Small intestine (tissue), 7 donors: ENCODE measurements at regions not wholly inside any gene's neighbourhood (a gene's known extent, or its start where the extent isn't known, plus 50 kb on each side); places are given as distances from the start of the nearest gene placed in this dataset.

ENCODE experiments used
- DNase-seq, 2 donors: peaks; one replicate each; pipeline versions ENCODE4 v3.0.0 to v3.0.0-alpha.2; 2013
- FAIRE-seq: peaks from 2 replicates; lab custom pipeline; 2012; peaks lifted over from hg19 to GRCh38; lab: Jason Lieb, UNC
- H3K27ac ChIP-seq, 3 donors: one replicate each; pipeline ENCODE4 v1.5.1; 2013; ENCODE audit warnings: low read length in 2 of 3, mild to moderate bottlenecking in 2 of 3, control low read depth in 1 of 3, inconsistent platforms in 1 of 3, low read depth in 1 of 3, moderate library complexity in 1 of 3
- H3K27me3 ChIP-seq, 3 donors: one replicate each; pipeline ENCODE4 v1.6.1; 2013; ENCODE audit warnings: low read length in 3 of 3, inconsistent platforms in 1 of 3; ENCODE audit not compliant: control insufficient read depth in 3 of 3, insufficient read depth in 3 of 3
- H3K36me3 ChIP-seq, 3 donors: one replicate each; pipeline ENCODE4 v1.6.1; 2013; ENCODE audit warnings: low read length in 3 of 3, inconsistent platforms in 1 of 3, low read depth in 1 of 3, mild to moderate bottlenecking in 1 of 3, moderate library complexity in 1 of 3; ENCODE audit not compliant: control insufficient read depth in 3 of 3, insufficient read depth in 2 of 3
- H3K4me1 ChIP-seq, 3 donors: one replicate each; pipeline ENCODE4 v1.6.1; 2013; ENCODE audit warnings: low read length in 2 of 3, inconsistent platforms in 1 of 3, low read depth in 1 of 3, mild to moderate bottlenecking in 1 of 3, moderate library complexity in 1 of 3; ENCODE audit not compliant: control insufficient read depth in 3 of 3, insufficient read depth in 2 of 3
- H3K4me3 ChIP-seq, 3 donors: one replicate each; pipeline ENCODE4 v1.5.1; 2013; ENCODE audit warnings: low read length in 3 of 3, control low read depth in 1 of 3, inconsistent platforms in 1 of 3, low read depth in 1 of 3, mild to moderate bottlenecking in 1 of 3, moderate library complexity in 1 of 3
- H3K9me3 ChIP-seq, 2 donors: one replicate each; pipeline ENCODE4 v1.6.1; 2013; ENCODE audit warnings: low read depth in 1 of 2, low read length in 1 of 2; ENCODE audit not compliant: control insufficient read depth in 2 of 2, insufficient read depth in 1 of 2
- WGBS, 3 donors: extraction: QIAGEN DNeasy Blood & Tissue Kit; methylation state at CpG; one replicate each; pipeline ENCODE4 v1.1.7; 2013; 5-methylcytosine and 5-hydroxymethylcytosine counted together
- donor health status: healthy with polysubstance abuse.
- donor health status: control.
- donor health status: control.
- donor health status: Bipolar disorder and iron deficiency.
- donor health status: healthy.

GRCh38 chr10:125494651-125495239 lies 188.2 kb downstream of the TEX36 start:
- no peak for DNase-seq
- H3K4me3 ChIP-seq, result no peak overlapping the region
- H3K27me3 ChIP-seq, result peaks cover 0 to 2% (median 0%) of the 10 kb centered on the region in 3 donors
- no peaks in the 10 kb centered on the region for H3K36me3 ChIP-seq
- H3K4me1 ChIP-seq, result no peaks in the 10 kb centered on the region
- no peak for FAIRE-seq
- WGBS, 3 donors, result 62 to 67% (median 66%) methylated on average over 10 of the region's 10 CpGs
- H3K9me3 ChIP-seq, result no peaks in the 10 kb centered on the region
- H3K27ac ChIP-seq, result no peak overlapping the region

- no peak for FAIRE-seq
- Histone ChIP-seq H3K27ac (no peak overlapping the region), H3K27me3 (peaks cover 0 to 3% (median 0%) of the 10 kb centered on the region in 3 donors), H3K9me3 (no peaks in the 10 kb centered on the region), H3K4me1 (no peaks in the 10 kb centered on the region), H3K4me3 (no peak overlapping the region), H3K36me3 (no peaks in the 10 kb centered on the region)
- 77 to 87% (median 78%) methylated on average over 2 of the region's 2 CpGs for WGBS, 3 donors
- DNase-seq, result no peak
Measured at GRCh38 chr10:125491381-125491780, 191.6 kb downstream of the TEX36 start.

GRCh38 chr10:125489731-125490130 lies 193.2 kb downstream of the TEX36 start:
- Histone ChIP-seq H3K36me3 (no peaks in the 10 kb centered on the region), H3K4me3 (no peak overlapping the region), H3K27ac (no peak overlapping the region), H3K9me3 (no peaks in the 10 kb centered on the region), H3K4me1 (no peaks in the 10 kb centered on the region), H3K27me3 (peaks cover 0 to 3% (median 2%) of the 10 kb centered on the region in 3 donors)
- FAIRE-seq (no peak), DNase-seq (no peak)
- WGBS, 3 donors, result 43 to 64% (median 58%) methylated on average over 6 of the region's 6 CpGs

GRCh38 chr10:125485665-125486064 lies 197.3 kb downstream of the TEX36 start:
- no peaks in the 10 kb centered on the region for H3K36me3 ChIP-seq
- peaks cover 0 to 3% (median 2%) of the 10 kb centered on the region in 3 donors for H3K27me3 ChIP-seq
- H3K27ac ChIP-seq, result no peak overlapping the region
- 67 to 85% (median 81%) methylated on average over 4 of the region's 4 CpGs for WGBS, 3 donors
- no peaks in the 10 kb centered on the region for H3K9me3 ChIP-seq
- H3K4me3 ChIP-seq, result no peak overlapping the region
- no peaks in the 10 kb centered on the region for H3K4me1 ChIP-seq
- FAIRE-seq (no peak), DNase-seq (no peak)

GRCh38 chr10:125484035-125484732 lies 198.8 kb downstream of the TEX36 start:
- whole genome bisulfite sequencing, 3 donors, result 89 to 92% (median 92%) methylated on average over 1 of the region's 1 CpG
- FAIRE-seq, result peak; percentile 36
- Histone ChIP-seq H3K4me1 (no peaks in the 10 kb centered on the region), H3K27me3 (peaks cover 0 to 2% (median 2%) of the 10 kb centered on the region in 3 donors), H3K9me3 (no peaks in the 10 kb centered on the region), H3K36me3 (no peaks in the 10 kb centered on the region), H3K27ac (no peak overlapping the region), H3K4me3 (no peak overlapping the region)
- no peak for DNase-seq

- H3K36me3 ChIP-seq, result no peaks in the 10 kb centered on the region
- peaks cover 0 to 2% (median 2%) of the 10 kb centered on the region in 3 donors for H3K27me3 ChIP-seq
- WGBS, 3 donors, result 47 to 62% (median 54%) methylated on average over 5 of the region's 5 CpGs
- H3K27ac ChIP-seq, result no peak overlapping the region
- no peaks in the 10 kb centered on the region for H3K9me3 ChIP-seq
- FAIRE-seq (no peak), DNase-seq (no peak)
- no peaks in the 10 kb centered on the region for H3K4me1 ChIP-seq
- H3K4me3 ChIP-seq, result no peak overlapping the region
Measured at GRCh38 chr10:125482637-125483036, 200.3 kb downstream of the TEX36 start.

- WGBS, 3 donors, result 27 to 44% (median 39%) methylated on average over 2 of the region's 2 CpGs
- H3K27me3 ChIP-seq, result peaks cover 0 to 2% (median 2%) of the 10 kb centered on the region in 3 donors
Measured at GRCh38 chr10:125482108-125482507, 200.9 kb downstream of the TEX36 start.

GRCh38 chr10:125479059-125479458 lies 203.9 kb downstream of the TEX36 start:
- DNase-seq (no peak), FAIRE-seq (no peak)
- Histone ChIP-seq H3K36me3 (no peaks in the 10 kb centered on the region), H3K4me3 (no peak overlapping the region), H3K4me1 (no peaks in the 10 kb centered on the region), H3K27me3 (no peaks in the 10 kb centered on the region), H3K9me3 (no peaks in the 10 kb centered on the region), H3K27ac (no peak overlapping the region)
- 71 to 86% (median 78%) methylated on average over 4 of the region's 4 CpGs for WGBS, 3 donors

More at GRCh38 chr10:125482108-125482507, 200.9 kb downstream of the TEX36 start:
- no peak overlapping the region for H3K4me3 ChIP-seq
- no peak for FAIRE-seq
- H3K36me3 ChIP-seq, result no peaks in the 10 kb centered on the region
- no peak for DNase-seq
- no peaks in the 10 kb centered on the region for H3K4me1 ChIP-seq
- no peak overlapping the region for H3K27ac ChIP-seq
- no peaks in the 10 kb centered on the region for H3K9me3 ChIP-seq
